Thyroid gland (tissue), 4 donors: ENCODE measurements at regions not wholly inside any gene's neighbourhood (a gene's known extent, or its start where the extent isn't known, plus 50 kb on each side); places are given as distances from the start of the nearest gene placed in this dataset.

Source experiments
- POLR2A ChIP-seq, 2 donors: fragments of 450-650 bp; IDR thresholded peaks; one replicate each; pipeline ENCODE4 v1.6.1; 2017; ENCODE audit warnings: antibody characterized with exemption in 2 of 2, mild to moderate bottlenecking in 2 of 2, moderate library complexity in 1 of 2
- TF ChIP-seq, protein P1 (sequence below), 6 experiments: fragments of 200-600 bp in 3 of 6; fragments of 450-650 bp in 3 of 6; sonication (generic) in 3 of 6; IDR thresholded peaks; one replicate each; pipeline ENCODE4 v1.5.1; 2016 to 2019; ENCODE audit warnings: antibody characterized with exemption in 6 of 6, mild to moderate bottlenecking in 2 of 6, inconsistent platforms in 1 of 6, moderate library complexity in 1 of 6

DNA sequence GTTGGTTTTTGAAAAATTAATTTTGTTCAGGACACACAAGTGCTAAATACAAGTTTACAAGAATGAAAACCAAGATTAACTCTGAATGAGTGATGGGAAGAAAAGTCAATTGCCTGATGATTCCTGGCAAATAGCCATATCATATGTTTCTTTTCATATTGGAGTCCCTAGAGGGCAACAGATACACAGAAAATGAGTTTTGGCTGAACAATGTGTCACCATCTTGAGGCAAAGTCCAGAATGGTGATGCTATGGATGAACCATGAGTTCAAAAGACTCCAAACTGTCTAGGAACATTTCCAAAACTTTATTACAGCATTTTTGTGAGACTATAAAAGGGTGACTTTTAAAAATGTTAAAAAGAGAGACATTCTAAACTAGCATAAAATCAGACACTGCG is 382.9 kb downstream of the TMEM161B start:
- TF ChIP-seq, protein P1, sequence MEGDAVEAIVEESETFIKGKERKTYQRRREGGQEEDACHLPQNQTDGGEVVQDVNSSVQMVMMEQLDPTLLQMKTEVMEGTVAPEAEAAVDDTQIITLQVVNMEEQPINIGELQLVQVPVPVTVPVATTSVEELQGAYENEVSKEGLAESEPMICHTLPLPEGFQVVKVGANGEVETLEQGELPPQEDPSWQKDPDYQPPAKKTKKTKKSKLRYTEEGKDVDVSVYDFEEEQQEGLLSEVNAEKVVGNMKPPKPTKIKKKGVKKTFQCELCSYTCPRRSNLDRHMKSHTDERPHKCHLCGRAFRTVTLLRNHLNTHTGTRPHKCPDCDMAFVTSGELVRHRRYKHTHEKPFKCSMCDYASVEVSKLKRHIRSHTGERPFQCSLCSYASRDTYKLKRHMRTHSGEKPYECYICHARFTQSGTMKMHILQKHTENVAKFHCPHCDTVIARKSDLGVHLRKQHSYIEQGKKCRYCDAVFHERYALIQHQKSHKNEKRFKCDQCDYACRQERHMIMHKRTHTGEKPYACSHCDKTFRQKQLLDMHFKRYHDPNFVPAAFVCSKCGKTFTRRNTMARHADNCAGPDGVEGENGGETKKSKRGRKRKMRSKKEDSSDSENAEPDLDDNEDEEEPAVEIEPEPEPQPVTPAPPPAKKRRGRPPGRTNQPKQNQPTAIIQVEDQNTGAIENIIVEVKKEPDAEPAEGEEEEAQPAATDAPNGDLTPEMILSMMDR (IDR thresholded peaks at IDR 0.05) = no peak
- no peak for TF ChIP-seq POLR2A (IDR thresholded peaks at IDR 0.05)
